NB4 (cell line): ENCODE measurements at regions not wholly inside any gene's neighbourhood (a gene's known extent, or its start where the extent isn't known, plus 50 kb on each side); places are given as distances from the start of the nearest gene placed in this dataset.
"Not testable (repeated sequence)": the region's sequence is repeated elsewhere in the genome, so short reads cannot be mapped to it uniquely, and the experiment has no call there.

Experiments
- DNase-seq: peaks from one replicate; pipeline ENCODE4 v3.0.0; 2010; ENCODE audit warnings: low read depth
- H3K4me3 ChIP-seq: one replicate; pipeline ENCODE4 v1.5.1; 2011; ENCODE audit warnings: mild to moderate bottlenecking, low read depth, low read length, moderate library complexity
- MAX ChIP-seq: IDR thresholded peaks from 2 replicates; pipeline ENCODE4 v1.6.1; 2011; ENCODE audit warnings: low read depth, low read length
- MYC ChIP-seq: IDR thresholded peaks from 2 replicates; pipeline ENCODE4 v1.6.1; 2011; ENCODE audit warnings: low read depth, low read length
- POLR2A ChIP-seq: IDR thresholded peaks from 2 replicates; pipeline ENCODE4 v1.6.1; 2011; ENCODE audit warnings: mild to moderate bottlenecking; ENCODE audit not compliant: insufficient read length; ENCODE audit errors: extremely low read depth
- TF ChIP-seq, protein P1 (sequence below): IDR thresholded peaks from one replicate; pipeline ENCODE4 v1.5.1; 2012; ENCODE audit warnings: low read depth, low read length

- TF ChIP-seq MAX (no peak), MYC (no peak), POLR2A (no peak)
- no peak for DNase-seq
- H3K4me3 ChIP-seq: no peak overlapping the region
These were observed 233.5 kb downstream of the TMEM26 start for GRCh38 chr10:61219696-61220095.

GRCh38 chr10:61217851-61218565, 235.2 kb downstream of the TMEM26 start:
- TF ChIP-seq POLR2A (no peak), MYC (no peak), MAX (no peak)
- TF ChIP-seq, protein P1, sequence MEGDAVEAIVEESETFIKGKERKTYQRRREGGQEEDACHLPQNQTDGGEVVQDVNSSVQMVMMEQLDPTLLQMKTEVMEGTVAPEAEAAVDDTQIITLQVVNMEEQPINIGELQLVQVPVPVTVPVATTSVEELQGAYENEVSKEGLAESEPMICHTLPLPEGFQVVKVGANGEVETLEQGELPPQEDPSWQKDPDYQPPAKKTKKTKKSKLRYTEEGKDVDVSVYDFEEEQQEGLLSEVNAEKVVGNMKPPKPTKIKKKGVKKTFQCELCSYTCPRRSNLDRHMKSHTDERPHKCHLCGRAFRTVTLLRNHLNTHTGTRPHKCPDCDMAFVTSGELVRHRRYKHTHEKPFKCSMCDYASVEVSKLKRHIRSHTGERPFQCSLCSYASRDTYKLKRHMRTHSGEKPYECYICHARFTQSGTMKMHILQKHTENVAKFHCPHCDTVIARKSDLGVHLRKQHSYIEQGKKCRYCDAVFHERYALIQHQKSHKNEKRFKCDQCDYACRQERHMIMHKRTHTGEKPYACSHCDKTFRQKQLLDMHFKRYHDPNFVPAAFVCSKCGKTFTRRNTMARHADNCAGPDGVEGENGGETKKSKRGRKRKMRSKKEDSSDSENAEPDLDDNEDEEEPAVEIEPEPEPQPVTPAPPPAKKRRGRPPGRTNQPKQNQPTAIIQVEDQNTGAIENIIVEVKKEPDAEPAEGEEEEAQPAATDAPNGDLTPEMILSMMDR: no peak
- DNase-seq: no peak
- H3K4me3 ChIP-seq: no peak overlapping the region

DNA sequence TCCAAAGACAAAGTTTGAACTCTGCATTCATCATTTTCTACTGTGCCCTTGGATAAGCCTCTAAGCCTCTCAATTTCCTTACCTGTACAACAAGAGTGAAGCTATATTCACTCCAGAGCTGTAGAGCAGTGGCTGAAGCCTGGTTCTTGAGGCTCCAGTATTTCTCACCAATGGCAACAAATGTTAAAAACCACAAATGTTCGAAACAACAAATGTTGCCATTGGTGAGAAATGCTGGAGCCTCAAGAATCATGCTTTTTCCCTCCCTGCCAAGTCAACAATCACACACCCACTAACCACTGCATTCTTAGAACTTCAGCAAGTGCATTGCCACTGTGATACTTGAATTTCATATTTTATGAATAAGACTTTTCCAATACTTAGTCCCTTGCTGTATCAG, 237.9 kb downstream of the TMEM26 start:
- no peak overlapping the region for H3K4me3 ChIP-seq
- TF ChIP-seq, protein P1: no peak
- TF ChIP-seq MAX (no peak), POLR2A (no peak)

GRCh38 chr10:61211468-61211867, 241.7 kb downstream of the TMEM26 start:
- H3K4me3 ChIP-seq: no peak overlapping the region
- no peak for DNase-seq
- TF ChIP-seq MAX: no peak

More for the DNA sequence above, 237.9 kb downstream of the TMEM26 start:
- no peak for DNase-seq

DNA sequence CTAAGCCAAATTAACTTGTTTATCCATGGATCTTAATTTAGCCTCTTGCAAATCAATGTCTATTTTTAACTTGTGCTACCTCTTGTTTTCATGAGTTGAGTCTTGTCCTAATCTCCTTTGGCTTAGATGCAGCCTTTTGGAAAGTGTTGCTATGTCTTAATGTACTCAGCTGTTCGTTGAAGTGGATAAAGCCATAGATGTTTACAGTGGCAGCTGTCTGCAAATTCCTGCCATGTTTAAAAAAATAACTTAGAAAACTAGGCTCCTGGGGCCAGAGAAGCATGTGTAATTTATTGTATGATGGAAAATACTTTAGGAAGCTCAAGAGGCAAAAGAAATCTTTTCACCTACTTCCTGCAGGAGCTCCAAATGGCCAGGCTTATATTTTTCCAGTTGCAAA, 253.1 kb upstream of the RHOBTB1 start:
- TF ChIP-seq MAX (no peak), POLR2A (no peak), MYC (no peak)
- TF ChIP-seq, protein P1: no peak
- no peak overlapping the region for H3K4me3 ChIP-seq
- DNase-seq: no peak

- DNase-seq: no peak
- no peak overlapping the region for H3K4me3 ChIP-seq
- TF ChIP-seq, protein P1: no peak
- TF ChIP-seq POLR2A (no peak), MAX (no peak), MYC (no peak)
These were observed 251.2 kb upstream of the RHOBTB1 start for GRCh38 chr10:61195211-61195610.

GRCh38 chr10:61192589-61192988, 248.6 kb upstream of the RHOBTB1 start:
- not testable (repeated sequence) for DNase-seq, H3K4me3 ChIP-seq
